ENCODE measurements at regions not wholly inside any gene's neighbourhood (a gene's known extent, or its start where the extent isn't known, plus 50 kb on each side); places are given as distances from the start of the nearest gene placed in this dataset.

DNA sequence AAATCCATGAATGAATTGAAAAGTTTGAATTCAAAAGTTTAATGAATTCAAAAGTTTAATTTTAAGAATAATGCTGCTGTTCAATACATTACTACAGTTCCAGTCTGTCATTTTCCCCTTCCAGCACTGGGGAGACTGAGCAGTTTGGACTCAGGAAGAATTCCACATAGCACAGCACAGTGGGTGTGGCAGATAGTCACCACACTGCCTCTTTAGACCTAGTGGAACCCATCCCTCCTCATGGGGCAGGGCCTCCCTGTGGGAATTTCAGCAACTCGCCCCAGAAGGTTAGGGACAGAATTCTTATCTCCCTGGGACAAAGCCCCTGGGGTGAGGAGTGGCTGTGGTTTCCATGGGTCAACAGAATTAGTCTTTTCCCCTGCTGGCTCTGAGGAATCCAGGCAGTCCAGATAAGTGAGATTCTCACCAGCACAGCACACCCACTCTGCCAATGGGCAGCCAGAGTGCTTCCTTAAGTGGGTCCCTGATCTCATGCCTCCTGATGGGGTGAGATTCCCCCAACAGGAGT lies 442.0 kb upstream of the SYT4 start:
- no peaks in the 10 kb centered on the region for H3K36me3 ChIP-seq (ENCODE audit: insufficient read depth, low read length)
- no peak overlapping the region for H3K9ac ChIP-seq (ENCODE audit: low read depth, low read length)
- no peak overlapping the region for H3K4me3 ChIP-seq (ENCODE audit: low read length)
- no peaks in the 10 kb centered on the region for H3K4me1 ChIP-seq (ENCODE audit: insufficient read depth, low read length)
- H3K27me3 ChIP-seq (ENCODE audit: insufficient read depth, low read length): no peaks in the 10 kb centered on the region
- H3K9me3 ChIP-seq (ENCODE audit: insufficient read depth, low read depth, low read length): peaks cover 6% of the 10 kb centered on the region; the same call in 1 of the 2 replicates
- H3K27ac ChIP-seq (ENCODE audit: low read depth, low read length): no peak overlapping the region
- WGBS: 77% methylated on average over 1 of the region's 1 CpG

DNA sequence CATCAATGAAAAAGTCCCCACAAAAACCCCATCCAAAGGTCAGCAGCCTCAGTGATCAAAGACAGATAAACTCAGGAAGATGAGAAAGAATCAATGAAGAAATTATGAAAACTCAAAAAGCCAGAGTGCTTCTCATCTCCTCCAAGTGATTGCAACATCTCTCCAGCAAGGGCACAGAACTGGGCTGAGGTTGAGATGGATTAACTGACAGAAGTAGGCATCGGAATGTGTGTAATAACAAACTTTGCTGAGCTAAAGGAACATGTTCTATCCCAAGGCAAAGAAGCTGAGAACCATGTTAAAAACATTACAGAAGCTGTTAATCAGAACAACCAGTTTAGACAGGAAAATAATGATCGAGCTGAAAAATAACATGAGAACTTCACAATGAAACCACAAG lies 442.8 kb upstream of the SYT4 start:
- Histone ChIP-seq H3K4me1 (ENCODE audit: insufficient read depth, low read length) (no peaks in the 10 kb centered on the region), H3K36me3 (ENCODE audit: insufficient read depth, low read length) (no peaks in the 10 kb centered on the region), H3K27me3 (ENCODE audit: insufficient read depth, low read length) (no peaks in the 10 kb centered on the region), H3K27ac (ENCODE audit: low read depth, low read length) (no peak overlapping the region), H3K9ac (ENCODE audit: low read depth, low read length) (no peak overlapping the region), H3K9me3 (ENCODE audit: insufficient read depth, low read depth, low read length) (peaks cover 6% of the 10 kb centered on the region; the same call in 1 of the 2 replicates), H3K4me3 (ENCODE audit: low read length) (no peak overlapping the region)
- 97% methylated on average over 2 of the region's 2 CpGs for WGBS

DNA sequence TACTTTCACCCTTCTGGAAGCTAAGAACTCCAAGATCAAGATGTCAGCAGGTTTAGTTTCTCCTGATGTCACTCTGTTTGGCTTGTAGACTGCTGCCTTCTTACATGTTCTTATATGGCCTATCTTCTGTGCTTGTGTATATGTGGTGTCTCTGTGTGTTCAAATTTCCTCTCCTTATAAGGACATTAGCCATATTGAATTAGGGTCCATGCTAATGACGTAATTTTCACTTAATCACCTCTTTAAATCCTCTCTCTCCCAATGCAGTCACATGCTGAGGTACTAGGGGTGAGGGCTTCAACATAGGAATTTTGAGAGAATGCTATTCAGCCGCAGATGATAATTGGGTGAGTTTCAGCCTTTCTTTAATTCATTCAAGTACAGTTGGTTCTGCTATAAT lies 458.3 kb upstream of the SYT4 start:
- no peak overlapping the region for H3K9ac ChIP-seq (ENCODE audit: low read depth, low read length)
- peaks cover 8% of the 10 kb centered on the region for H3K9me3 ChIP-seq (ENCODE audit: insufficient read depth, low read depth, low read length)
- WGBS: 85% methylated on average over 1 of the region's 2 CpGs
- H3K36me3 ChIP-seq (ENCODE audit: insufficient read depth, low read length): no peaks in the 10 kb centered on the region
- 0 out of 2 replicates have a peak, but pooled peaks cover 4% of the 10 kb centered on the region for H3K4me1 ChIP-seq (ENCODE audit: insufficient read depth, low read length)
- H3K27me3 ChIP-seq (ENCODE audit: insufficient read depth, low read length): no peaks in the 10 kb centered on the region
- H3K27ac ChIP-seq (ENCODE audit: low read depth, low read length): no peak overlapping the region
- H3K4me3 ChIP-seq (ENCODE audit: low read length): no peak overlapping the region

DNA sequence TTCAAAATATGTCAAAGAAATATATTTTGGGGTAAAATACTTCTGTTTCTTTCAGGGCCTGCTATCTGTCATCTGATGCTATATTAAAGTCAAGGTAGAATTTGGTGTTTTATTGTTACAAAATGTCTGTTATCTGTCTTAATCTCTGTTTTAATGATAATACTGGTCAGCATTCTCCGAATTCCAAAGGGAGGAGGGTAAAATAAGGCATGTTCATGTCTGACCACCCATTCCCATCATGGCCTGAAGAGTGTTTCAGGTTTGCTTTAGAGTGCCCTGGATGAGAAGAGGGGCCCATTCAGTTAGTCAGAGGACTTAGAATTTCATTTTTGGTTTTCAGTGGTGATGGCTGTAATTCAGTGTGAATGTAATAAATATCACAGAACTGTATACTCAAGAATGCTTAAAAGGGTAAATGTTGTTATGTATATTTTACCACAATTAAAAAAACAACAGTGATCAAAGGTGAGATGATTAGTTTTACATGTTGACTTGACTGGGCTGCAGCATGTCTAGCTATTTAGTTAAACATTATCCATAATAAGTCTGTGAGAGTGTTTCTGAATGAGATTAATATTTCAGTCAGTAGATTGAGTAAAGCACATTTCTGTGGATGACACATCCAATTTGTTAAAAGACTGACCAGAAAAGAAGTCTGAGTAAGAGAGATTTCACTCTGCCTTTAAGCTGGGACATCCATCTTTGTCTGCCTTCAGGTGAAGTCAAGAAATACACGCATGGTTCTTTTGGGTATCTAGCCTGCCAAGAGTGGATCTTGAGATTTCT lies 467.9 kb upstream of the SYT4 start:
- H3K27me3 ChIP-seq (ENCODE audit: insufficient read depth, low read length): no peaks in the 10 kb centered on the region
- H3K9me3 ChIP-seq (ENCODE audit: insufficient read depth, low read depth, low read length): peaks cover 29% of the 10 kb centered on the region
- no peak overlapping the region; the same call in 1 of the 2 replicates for H3K27ac ChIP-seq (ENCODE audit: low read depth, low read length)
- no peak overlapping the region for H3K4me3 ChIP-seq (ENCODE audit: low read length)
- WGBS: 90% methylated on average over 2 of the region's 2 CpGs
- no peak overlapping the region for H3K9ac ChIP-seq (ENCODE audit: low read depth, low read length)
- H3K4me1 ChIP-seq (ENCODE audit: insufficient read depth, low read length): peaks cover 3% of the 10 kb centered on the region; the same call in 1 of the 2 replicates
- no peaks in the 10 kb centered on the region for H3K36me3 ChIP-seq (ENCODE audit: insufficient read depth, low read length)

DNA sequence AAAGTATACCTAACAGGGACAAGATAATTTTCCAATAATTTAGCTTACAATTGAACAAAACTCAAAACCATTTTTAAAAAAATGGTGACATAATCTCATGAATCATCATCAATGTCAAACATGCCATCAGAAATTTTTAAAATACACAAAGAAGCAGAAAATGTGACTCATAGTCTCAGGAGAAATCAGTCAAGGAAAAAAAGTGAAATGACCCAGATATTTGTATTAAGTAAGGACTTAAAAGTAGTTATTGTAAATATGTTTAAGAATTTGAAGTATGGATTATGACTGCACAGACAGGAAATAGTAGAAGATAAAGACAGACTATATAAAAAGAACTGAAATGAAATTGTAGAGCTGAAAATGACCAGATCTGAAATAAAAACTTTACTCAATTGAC lies 473.9 kb upstream of the SYT4 start:
- no peak overlapping the region for H3K27ac ChIP-seq (ENCODE audit: low read depth, low read length)
- H3K9me3 ChIP-seq (ENCODE audit: insufficient read depth, low read depth, low read length): peaks cover 9% of the 10 kb centered on the region; the same call in 1 of the 2 replicates
- H3K36me3 ChIP-seq (ENCODE audit: insufficient read depth, low read length): no peaks in the 10 kb centered on the region
- no peak overlapping the region for H3K4me3 ChIP-seq (ENCODE audit: low read length)
- H3K9ac ChIP-seq (ENCODE audit: low read depth, low read length): no peak overlapping the region
- H3K4me1 ChIP-seq (ENCODE audit: insufficient read depth, low read length): no peaks in the 10 kb centered on the region
- no peaks in the 10 kb centered on the region for H3K27me3 ChIP-seq (ENCODE audit: insufficient read depth, low read length)

DNA sequence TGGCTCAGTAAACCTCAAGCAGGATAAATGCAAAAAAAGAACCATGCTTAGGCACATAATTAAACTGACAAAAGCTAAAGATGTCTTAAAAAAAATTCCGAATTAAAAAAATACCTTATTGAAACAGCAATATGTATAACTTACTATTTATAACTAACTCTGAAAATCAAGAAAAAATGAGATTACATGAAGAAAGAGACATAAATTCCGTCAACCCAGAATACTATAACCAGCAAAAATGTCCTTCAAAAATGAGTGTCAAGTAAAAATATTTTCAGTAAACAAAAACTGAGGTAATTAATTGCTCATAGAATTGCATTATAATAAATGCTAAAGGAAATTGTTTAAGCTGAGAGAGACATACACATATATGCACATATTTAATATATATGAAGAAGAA lies 474.5 kb upstream of the SYT4 start:
- Histone ChIP-seq H3K9ac (ENCODE audit: low read depth, low read length) (no peak overlapping the region), H3K27me3 (ENCODE audit: insufficient read depth, low read length) (no peaks in the 10 kb centered on the region), H3K4me1 (ENCODE audit: insufficient read depth, low read length) (no peaks in the 10 kb centered on the region), H3K27ac (ENCODE audit: low read depth, low read length) (no peak overlapping the region), H3K36me3 (ENCODE audit: insufficient read depth, low read length) (no peaks in the 10 kb centered on the region), H3K9me3 (ENCODE audit: insufficient read depth, low read depth, low read length) (peaks cover 7% of the 10 kb centered on the region; the same call in 1 of the 2 replicates), H3K4me3 (ENCODE audit: low read length) (no peak overlapping the region)
- 100% methylated on average over 1 of the region's 2 CpGs for WGBS

DNA sequence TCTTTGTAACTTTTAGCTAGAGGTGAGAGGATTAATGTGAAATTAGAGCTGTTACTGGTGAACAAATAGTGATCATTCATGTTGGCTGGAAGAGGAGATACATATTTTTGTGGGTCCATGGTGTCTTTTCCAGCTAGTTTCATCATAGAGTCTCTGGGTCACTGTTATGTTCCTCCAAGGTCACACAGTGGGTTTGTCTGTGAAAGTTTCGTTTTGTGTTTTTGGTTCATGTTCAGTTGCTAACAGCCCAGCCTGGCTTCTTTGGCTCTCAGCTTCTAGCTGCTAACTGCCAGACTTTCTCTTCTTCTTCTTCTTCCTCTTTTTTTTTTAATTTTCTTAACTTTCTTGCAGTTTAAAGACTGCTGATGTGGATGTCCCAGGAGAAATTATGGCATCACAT lies 480.0 kb upstream of the SYT4 start:
- no peak overlapping the region for H3K9ac ChIP-seq (ENCODE audit: low read depth, low read length)
- peaks cover 34% of the 10 kb centered on the region for H3K4me1 ChIP-seq (ENCODE audit: insufficient read depth, low read length)
- H3K36me3 ChIP-seq (ENCODE audit: insufficient read depth, low read length): no peaks in the 10 kb centered on the region
- 100% methylated on average over 1 of the region's 1 CpG for WGBS
- H3K9me3 ChIP-seq (ENCODE audit: insufficient read depth, low read depth, low read length): peaks cover under 1% of the 10 kb centered on the region; the same call in 1 of the 2 replicates
- H3K4me3 ChIP-seq (ENCODE audit: low read length): no peak overlapping the region
- peaks cover 2% of the 10 kb centered on the region; the same call in 1 of the 2 replicates for H3K27me3 ChIP-seq (ENCODE audit: insufficient read depth, low read length)
- no peak overlapping the region for H3K27ac ChIP-seq (ENCODE audit: low read depth, low read length)

DNA sequence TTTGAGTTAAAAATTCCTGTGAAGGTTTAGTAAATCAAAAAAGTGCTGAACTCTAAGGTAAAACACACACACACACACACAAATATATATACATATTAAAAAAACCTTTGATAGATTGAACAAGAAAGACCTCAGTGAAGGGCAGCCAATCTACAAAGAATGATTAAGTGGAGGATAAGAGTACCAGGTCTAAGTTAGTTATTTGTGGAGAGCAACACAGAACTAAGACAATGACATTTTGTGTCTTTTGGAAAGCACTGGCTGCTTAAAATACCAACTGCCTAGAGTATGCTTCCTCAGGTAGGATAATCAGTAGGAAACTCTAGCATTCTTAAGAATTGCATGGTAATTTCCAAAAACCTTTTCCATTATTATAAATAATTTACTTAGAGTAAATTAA lies 481.4 kb upstream of the SYT4 start:
- Histone ChIP-seq H3K27me3 (ENCODE audit: insufficient read depth, low read length) (peaks cover 2% of the 10 kb centered on the region; the same call in 1 of the 2 replicates), H3K4me3 (ENCODE audit: low read length) (no peak overlapping the region), H3K36me3 (ENCODE audit: insufficient read depth, low read length) (no peaks in the 10 kb centered on the region), H3K27ac (ENCODE audit: low read depth, low read length) (no peak overlapping the region), H3K9me3 (ENCODE audit: insufficient read depth, low read depth, low read length) (no peaks in the 10 kb centered on the region), H3K4me1 (ENCODE audit: insufficient read depth, low read length) (peaks cover 34% of the 10 kb centered on the region), H3K9ac (ENCODE audit: low read depth, low read length) (no peak overlapping the region)

DNA sequence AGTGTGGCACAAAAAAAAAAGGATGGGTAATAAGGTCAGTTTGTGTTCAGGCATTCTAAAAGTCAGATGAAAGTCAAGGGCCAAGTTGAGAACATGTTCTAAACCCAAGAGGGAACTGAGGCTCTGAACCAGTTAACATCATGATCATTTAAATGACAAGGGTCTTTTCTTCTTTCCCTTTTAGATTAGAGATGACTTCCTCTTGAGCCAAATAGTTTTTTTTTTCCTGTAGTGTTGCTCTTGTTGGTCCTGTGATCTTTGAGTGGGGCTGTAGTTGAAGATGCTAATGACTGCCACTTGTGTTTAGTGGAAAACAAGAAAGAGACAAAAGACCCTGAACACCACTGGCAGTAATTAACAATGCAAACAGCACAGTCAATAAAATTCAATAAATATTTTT lies 482.7 kb upstream of the SYT4 start:
- no peak overlapping the region for H3K4me3 ChIP-seq (ENCODE audit: low read length)
- H3K9me3 ChIP-seq (ENCODE audit: insufficient read depth, low read depth, low read length): peaks cover 7% of the 10 kb centered on the region; the same call in 1 of the 2 replicates
- no peaks in the 10 kb centered on the region for H3K36me3 ChIP-seq (ENCODE audit: insufficient read depth, low read length)
- no peak overlapping the region for H3K27ac ChIP-seq (ENCODE audit: low read depth, low read length)
- peaks cover 34% of the 10 kb centered on the region for H3K4me1 ChIP-seq (ENCODE audit: insufficient read depth, low read length)
- H3K27me3 ChIP-seq (ENCODE audit: insufficient read depth, low read length): peaks cover 2% of the 10 kb centered on the region; the same call in 1 of the 2 replicates
- H3K9ac ChIP-seq (ENCODE audit: low read depth, low read length): no peak overlapping the region

DNA sequence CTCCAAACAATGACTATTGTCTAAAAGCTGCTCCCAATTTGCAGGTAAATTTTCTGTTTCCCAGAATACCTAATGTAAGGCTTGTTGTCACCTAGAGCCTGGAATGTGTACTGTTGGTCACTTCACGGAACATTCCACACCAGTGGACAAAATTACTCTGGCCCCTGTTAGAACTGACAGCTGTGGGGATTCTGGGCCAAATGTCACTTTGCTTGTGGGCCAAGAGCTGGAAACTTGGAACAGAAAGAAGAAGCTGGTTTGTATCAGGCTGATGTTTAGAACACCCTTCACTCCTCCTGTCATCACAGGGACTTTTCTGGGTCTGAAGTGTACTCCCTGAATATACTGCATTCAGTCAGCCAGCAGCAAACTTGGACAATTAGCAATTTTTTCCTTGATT lies 495.6 kb upstream of the SYT4 start:
- no peak overlapping the region for H3K4me3 ChIP-seq (ENCODE audit: low read length)
- no peak overlapping the region for H3K9ac ChIP-seq (ENCODE audit: low read depth, low read length)
- H3K36me3 ChIP-seq (ENCODE audit: insufficient read depth, low read length): no peaks in the 10 kb centered on the region
- 97% methylated on average over 1 of the region's 1 CpG for WGBS
- peaks cover 13% of the 10 kb centered on the region for H3K4me1 ChIP-seq (ENCODE audit: insufficient read depth, low read length)
- peaks cover 3% of the 10 kb centered on the region; the same call in 1 of the 2 replicates for H3K9me3 ChIP-seq (ENCODE audit: insufficient read depth, low read depth, low read length)
- H3K27me3 ChIP-seq (ENCODE audit: insufficient read depth, low read length): no peaks in the 10 kb centered on the region
- no peak overlapping the region for H3K27ac ChIP-seq (ENCODE audit: low read depth, low read length)

DNA sequence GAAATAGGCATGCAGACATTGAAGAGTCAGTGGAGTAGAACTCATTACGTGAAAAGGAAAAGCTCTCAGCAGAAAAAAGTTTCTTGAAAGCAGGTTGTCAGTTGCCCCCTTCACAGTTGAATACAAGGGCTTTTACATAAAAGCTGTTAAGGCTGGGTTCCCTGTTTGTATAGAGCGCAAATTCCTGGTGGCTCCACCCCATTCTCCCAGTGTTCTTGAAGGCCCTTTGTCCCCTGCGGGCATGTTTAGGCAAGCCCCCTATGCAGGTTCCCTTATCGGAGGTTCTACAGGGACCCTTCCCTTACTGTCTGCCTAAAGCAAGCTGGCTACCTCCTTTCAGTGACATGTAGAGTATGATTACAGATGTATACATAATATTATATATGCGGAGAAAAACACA lies 497.2 kb upstream of the SYT4 start:
- Histone ChIP-seq H3K36me3 (ENCODE audit: insufficient read depth, low read length) (no peaks in the 10 kb centered on the region), H3K27ac (ENCODE audit: low read depth, low read length) (peak overlapping the region; percentile 16; the same call in 1 of the 2 replicates), H3K27me3 (ENCODE audit: insufficient read depth, low read length) (no peaks in the 10 kb centered on the region), H3K9me3 (ENCODE audit: insufficient read depth, low read depth, low read length) (peaks cover 2% of the 10 kb centered on the region; the same call in 1 of the 2 replicates), H3K4me1 (ENCODE audit: insufficient read depth, low read length) (peaks cover 13% of the 10 kb centered on the region), H3K9ac (ENCODE audit: low read depth, low read length) (no peak overlapping the region), H3K4me3 (ENCODE audit: low read length) (no peak overlapping the region)
- 83% methylated on average over 4 of the region's 5 CpGs for WGBS

Data from HUES64 (cell line).